Erythroblast (primary cell): ENCODE measurements at regions not wholly inside any gene's neighbourhood (a gene's known extent, or its start where the extent isn't known, plus 50 kb on each side); places are given as distances from the start of the nearest gene placed in this dataset.

ENCODE experiments used
- GATA1 ChIP-seq: IDR thresholded peaks from 2 replicates; pipeline ENCODE4 v1.6.1; 2011; ENCODE audit warnings: low read depth, mild to moderate bottlenecking, control low read depth, low read length, moderate library complexity
- POLR2A ChIP-seq: IDR thresholded peaks from 2 replicates; pipeline ENCODE4 v1.6.1; 2011; ENCODE audit warnings: mild to moderate bottlenecking, low read length

- no peak for TF ChIP-seq POLR2A
- TF ChIP-seq GATA1, result no peak
Observed at GRCh38 chr6:67224989-67225388, 1410.1 kb upstream of the ADGRB3 start.
